Activated CD8-positive, alpha-beta memory T cell treated with anti-CD3 and anti-CD28 coated beads, Interleukin-2, amount 10 ng/mL, durations not matched to agents 7 days and 5 days (primary cell): ENCODE measurements at regions not wholly inside any gene's neighbourhood (a gene's known extent, or its start where the extent isn't known, plus 50 kb on each side); places are given as distances from the start of the nearest gene placed in this dataset.
"Not testable (repeated sequence)": the region's sequence is repeated elsewhere in the genome, so short reads cannot be mapped to it uniquely, and the experiment has no call there.

Experiments
- ATAC-seq: fragments of 150-1000 bp; cut with Tn5 transposase; one replicate; pipeline ENCODE4 v1.10.0; 2021; ENCODE audit warnings: moderate library complexity
- CTCF ChIA-PET: fragments of 350-600 bp; sonication (Branson Sonifier 250); formaldehyde crosslinking; loops from one replicate; lab custom pipeline; 2021; ENCODE audit warnings: antibody characterized with exemption; lab: Charles Lee
- DNase-seq: peaks from one replicate; pipeline ENCODE4 v3.0.0-alpha.2; 2020
- H3K27ac Mint-ChIP-seq: one replicate; pipeline ENCODE4 v1.8.0; 2021; ENCODE audit warnings: mild to moderate bottlenecking, mixed read lengths
- H3K27me3 Mint-ChIP-seq: one replicate; pipeline ENCODE4 v1.8.0; 2021; ENCODE audit warnings: mixed read lengths
- H3K36me3 Mint-ChIP-seq: one replicate; pipeline ENCODE4 v1.8.0; 2021; ENCODE audit warnings: mild to moderate bottlenecking, mixed read lengths
- H3K4me1 Mint-ChIP-seq: one replicate; pipeline ENCODE4 v1.8.0; 2021; ENCODE audit warnings: mixed read lengths
- H3K4me3 Mint-ChIP-seq: one replicate; pipeline ENCODE4 v1.8.0; 2021; ENCODE audit warnings: mild to moderate bottlenecking, moderate library complexity, mixed read lengths
- H3K9me3 Mint-ChIP-seq: one replicate; pipeline ENCODE4 v1.8.0; 2022; ENCODE audit warnings: low read depth, mixed read lengths

GRCh38 chrX:66876776-66877175 is 237.9 kb upstream of the EDA2R start:
- CTCF ChIA-PET: no interaction called here
- Mint-ChIP-seq H3K4me3 (no peak overlapping the region), H3K4me1 (no peaks in the 10 kb centered on the region), H3K27ac (no peak overlapping the region), H3K36me3 (no peaks in the 10 kb centered on the region), H3K27me3 (no peaks in the 10 kb centered on the region), H3K9me3 (no peaks in the 10 kb centered on the region)
- ATAC-seq: no peak
- DNase-seq: no peak

DNA sequence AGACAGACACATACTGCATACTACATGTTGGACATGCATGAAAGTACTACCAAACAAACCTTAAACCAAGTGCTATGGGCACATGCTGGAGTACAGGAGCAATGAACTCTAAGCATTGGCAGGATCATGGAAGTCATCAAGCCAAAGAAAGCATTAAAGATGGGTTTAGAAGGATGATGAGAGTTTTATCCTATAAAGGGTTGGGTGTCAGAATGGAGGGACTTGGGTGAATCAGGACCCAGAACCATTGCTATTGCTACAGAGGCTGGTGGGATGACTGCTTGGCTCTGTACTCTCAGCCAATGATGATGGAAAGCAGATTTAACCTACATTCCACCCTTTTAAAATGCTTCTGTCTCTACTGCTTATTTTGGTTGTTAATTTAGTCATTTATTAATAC is 233.9 kb upstream of the EDA2R start:
- H3K9me3 Mint-ChIP-seq: no peaks in the 10 kb centered on the region
- ATAC-seq: no peak
- no peaks in the 10 kb centered on the region for H3K27me3 Mint-ChIP-seq
- DNase-seq: no peak
- no peaks in the 10 kb centered on the region for H3K36me3 Mint-ChIP-seq
- CTCF ChIA-PET: no interaction called here
- H3K27ac Mint-ChIP-seq: no peak overlapping the region
- H3K4me1 Mint-ChIP-seq: no peaks in the 10 kb centered on the region
- H3K4me3 Mint-ChIP-seq: no peak overlapping the region

GRCh38 chrX:66863721-66864120 is 224.8 kb upstream of the EDA2R start:
- Mint-ChIP-seq H3K27me3 (no peaks in the 10 kb centered on the region), H3K9me3 (no peaks in the 10 kb centered on the region), H3K4me1 (no peaks in the 10 kb centered on the region), H3K4me3 (no peak overlapping the region), H3K27ac (no peak overlapping the region), H3K36me3 (no peaks in the 10 kb centered on the region)
- ATAC-seq (no peak), DNase-seq (no peak)
- CTCF ChIA-PET: no interaction called here

DNA sequence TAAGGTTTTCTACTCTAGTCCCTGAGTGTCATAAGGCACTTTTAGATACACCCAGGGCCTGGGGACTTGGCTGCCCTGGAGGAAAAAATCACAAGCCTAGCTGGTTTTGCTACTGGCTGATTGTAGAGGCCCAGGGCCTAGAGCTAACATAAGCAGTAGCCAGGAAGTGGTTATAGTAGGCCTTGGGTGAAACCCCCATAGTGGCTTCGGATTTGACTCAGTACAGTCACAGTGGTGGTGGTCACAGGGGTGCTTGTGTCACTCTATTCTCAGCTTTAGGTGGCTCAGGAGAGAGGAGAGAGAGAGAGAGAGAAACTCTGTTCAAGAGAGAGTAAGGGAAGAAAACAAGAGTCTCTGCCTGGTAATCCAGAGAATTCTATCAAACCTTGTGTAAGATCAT is 194.5 kb upstream of the EDA2R start:
- no peak overlapping the region for H3K4me3 Mint-ChIP-seq
- H3K36me3 Mint-ChIP-seq: no peaks in the 10 kb centered on the region
- no peak overlapping the region for H3K27ac Mint-ChIP-seq
- CTCF ChIA-PET: no interaction called here
- ATAC-seq (peak; percentile 27), DNase-seq (peak; percentile 42)
- H3K27me3 Mint-ChIP-seq: no peaks in the 10 kb centered on the region
- H3K4me1 Mint-ChIP-seq: no peaks in the 10 kb centered on the region
- H3K9me3 Mint-ChIP-seq: no peaks in the 10 kb centered on the region

DNA sequence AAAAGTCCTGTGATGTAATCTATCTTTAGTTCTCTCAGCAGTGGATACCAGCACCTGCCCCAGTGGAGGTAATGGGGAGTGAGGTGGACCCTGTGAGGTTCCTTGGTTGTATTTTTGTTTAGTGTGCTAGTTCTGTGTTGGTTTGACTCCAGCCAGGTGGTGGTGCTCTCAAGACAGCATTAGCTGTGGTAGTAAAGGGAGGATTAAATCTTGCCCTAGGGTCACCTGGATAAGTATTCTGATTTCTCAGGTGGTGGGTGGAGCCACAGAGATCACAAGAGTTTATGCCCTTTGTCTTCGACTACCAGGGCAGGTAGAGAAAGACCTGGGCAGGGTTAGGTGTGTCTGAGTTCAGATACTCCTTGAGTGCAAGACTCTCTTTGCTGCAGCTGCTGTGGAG is 176.3 kb upstream of the EDA2R start:
- CTCF ChIA-PET: no interaction called here
- Mint-ChIP-seq H3K27ac (no peak overlapping the region), H3K4me3 (no peak overlapping the region), H3K36me3 (no peaks in the 10 kb centered on the region), H3K9me3 (peaks cover 2% of the 10 kb centered on the region), H3K4me1 (no peaks in the 10 kb centered on the region), H3K27me3 (no peaks in the 10 kb centered on the region)
- ATAC-seq (no peak), DNase-seq (no peak)

DNA sequence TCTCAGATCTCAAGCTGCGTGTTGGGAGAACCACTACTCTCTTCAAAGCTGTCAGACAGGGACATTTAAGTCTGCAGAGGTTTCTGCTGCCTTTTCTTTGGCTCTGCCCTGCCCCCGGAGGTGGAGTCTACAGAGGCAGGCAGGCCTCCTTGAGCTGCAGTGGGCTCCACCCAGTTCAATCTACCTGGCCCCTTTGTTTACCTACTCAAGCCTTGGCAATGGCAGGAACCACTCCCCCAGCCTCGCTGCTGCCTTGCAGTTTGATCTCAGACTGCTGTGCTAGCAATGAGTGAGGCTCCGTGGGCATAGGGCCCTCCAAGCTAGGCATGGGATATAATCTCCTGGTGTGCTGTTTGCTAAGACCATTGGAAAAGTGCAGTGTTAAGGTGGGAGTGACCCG is 155.6 kb upstream of the EDA2R start:
- H3K9me3 Mint-ChIP-seq, H3K27ac Mint-ChIP-seq, DNase-seq, H3K4me3 Mint-ChIP-seq, H3K36me3 Mint-ChIP-seq, H3K4me1 Mint-ChIP-seq, CTCF ChIA-PET, H3K27me3 Mint-ChIP-seq, ATAC-seq: not testable (repeated sequence)

GRCh38 chrX:66766318-66766717 is 127.4 kb upstream of the EDA2R start:
- no peak for ATAC-seq
- Mint-ChIP-seq H3K9me3 (no peaks in the 10 kb centered on the region), H3K4me1 (no peaks in the 10 kb centered on the region), H3K27ac (no peak overlapping the region), H3K4me3 (no peak overlapping the region), H3K27me3 (no peaks in the 10 kb centered on the region), H3K36me3 (no peaks in the 10 kb centered on the region)
- CTCF ChIA-PET: no interaction called here
- no peak for DNase-seq

GRCh38 chrX:66760651-66761050 is 121.8 kb upstream of the EDA2R start:
- no peak overlapping the region for H3K4me3 Mint-ChIP-seq
- H3K27ac Mint-ChIP-seq: no peak overlapping the region
- no peaks in the 10 kb centered on the region for H3K36me3 Mint-ChIP-seq
- DNase-seq (no peak), ATAC-seq (no peak)
- CTCF ChIA-PET: no interaction called here
- no peaks in the 10 kb centered on the region for H3K4me1 Mint-ChIP-seq
- no peaks in the 10 kb centered on the region for H3K9me3 Mint-ChIP-seq
- no peaks in the 10 kb centered on the region for H3K27me3 Mint-ChIP-seq

GRCh38 chrX:66756717-66757116 is 117.8 kb upstream of the EDA2R start:
- Mint-ChIP-seq H3K36me3 (no peaks in the 10 kb centered on the region), H3K4me3 (no peak overlapping the region), H3K27ac (no peak overlapping the region), H3K9me3 (no peaks in the 10 kb centered on the region), H3K27me3 (no peaks in the 10 kb centered on the region), H3K4me1 (no peaks in the 10 kb centered on the region)
- CTCF ChIA-PET: no interaction called here
- ATAC-seq (no peak), DNase-seq (no peak)

DNA sequence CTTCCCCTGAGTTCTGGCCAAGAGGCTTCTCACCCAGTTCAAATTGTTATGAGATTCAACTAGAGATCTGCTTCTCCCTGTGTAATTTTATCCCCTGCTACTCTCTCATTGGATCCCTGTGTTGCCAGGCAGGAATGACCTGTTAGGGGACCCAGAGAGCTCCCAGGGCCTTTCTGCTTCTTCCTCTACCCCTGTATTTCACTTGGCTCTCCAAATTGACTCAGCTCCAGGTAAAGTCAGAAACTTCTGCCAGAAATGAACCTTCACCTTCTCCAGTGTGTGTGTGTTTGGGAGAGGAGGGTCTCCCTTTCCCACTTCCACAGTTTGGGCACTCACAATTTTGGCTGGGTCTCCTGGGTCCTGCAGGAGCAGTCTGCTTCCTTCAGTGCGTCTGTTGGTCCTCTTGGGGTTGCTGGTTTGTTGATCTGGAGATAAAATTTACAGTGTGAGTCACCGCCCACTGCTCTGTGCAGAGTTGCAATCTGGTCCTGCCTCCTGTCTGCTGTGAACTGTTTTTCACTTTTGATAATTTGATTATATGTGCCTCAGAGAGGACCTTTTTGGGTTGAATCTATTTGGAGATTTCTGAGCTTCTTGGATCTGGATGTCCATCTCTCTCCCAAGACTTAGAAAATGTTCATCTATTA is 112.4 kb upstream of the EDA2R start:
- no peak overlapping the region for H3K27ac Mint-ChIP-seq
- no peaks in the 10 kb centered on the region for H3K4me1 Mint-ChIP-seq
- no peak for ATAC-seq
- no peaks in the 10 kb centered on the region for H3K27me3 Mint-ChIP-seq
- no peaks in the 10 kb centered on the region for H3K36me3 Mint-ChIP-seq
- DNase-seq: no peak
- no peak overlapping the region for H3K4me3 Mint-ChIP-seq
- CTCF ChIA-PET: no interaction called here
- H3K9me3 Mint-ChIP-seq: peaks cover 2% of the 10 kb centered on the region

GRCh38 chrX:66744519-66744918 is 105.6 kb upstream of the EDA2R start:
- CTCF ChIA-PET, ATAC-seq, H3K9me3 Mint-ChIP-seq, H3K27me3 Mint-ChIP-seq, H3K27ac Mint-ChIP-seq, H3K36me3 Mint-ChIP-seq, H3K4me1 Mint-ChIP-seq, H3K4me3 Mint-ChIP-seq, DNase-seq: not testable (repeated sequence)

- Mint-ChIP-seq H3K27me3 (no peaks in the 10 kb centered on the region), H3K9me3 (no peaks in the 10 kb centered on the region), H3K36me3 (no peaks in the 10 kb centered on the region), H3K4me3 (no peak overlapping the region), H3K4me1 (peaks cover 6% of the 10 kb centered on the region), H3K27ac (no peak overlapping the region)
- CTCF ChIA-PET: interaction anchor here (0.6 to 1.6 kb wide), 5 partner anchors 523 to 1156 kb away, joined by 3 to 5 read pairs (median 5); no protein-coding TSS in a partner anchor
- ATAC-seq: peak; percentile 55
- no peak for DNase-seq
Observed at GRCh38 chrX:66731398-66731797, 92.5 kb upstream of the EDA2R start.

DNA sequence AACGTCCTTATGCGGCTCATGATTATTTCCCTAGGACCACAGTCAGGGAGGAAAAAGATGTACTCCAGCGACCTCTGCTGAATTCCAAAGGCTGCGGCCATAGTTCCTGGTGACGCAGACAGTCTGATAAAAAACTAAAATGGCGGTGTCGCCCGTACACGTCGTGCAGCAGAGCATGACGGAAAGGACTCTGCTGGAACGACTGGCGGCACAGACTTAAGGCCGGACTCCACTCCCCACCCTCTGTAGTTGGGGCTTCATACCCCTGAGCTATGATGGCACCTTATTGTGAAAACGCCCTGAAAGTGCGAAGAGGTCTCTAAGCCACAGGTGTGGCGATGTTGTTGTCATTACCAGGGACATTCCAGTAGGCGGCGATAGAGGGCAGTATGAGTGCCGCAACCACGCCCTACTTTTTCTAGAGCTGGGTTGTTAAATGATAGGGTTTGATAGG is 90.0 kb upstream of the EDA2R start:
- H3K27me3 Mint-ChIP-seq: no peaks in the 10 kb centered on the region
- H3K27ac Mint-ChIP-seq: peak overlapping the region; percentile 80

GRCh38 chrX:66717926-66718325 is 79.0 kb upstream of the EDA2R start:
- DNase-seq (no peak), ATAC-seq (no peak)
- Mint-ChIP-seq H3K36me3 (no peaks in the 10 kb centered on the region), H3K27ac (no peak overlapping the region), H3K4me3 (no peak overlapping the region), H3K4me1 (no peaks in the 10 kb centered on the region), H3K27me3 (peaks cover 2% of the 10 kb centered on the region), H3K9me3 (no peaks in the 10 kb centered on the region)
- CTCF ChIA-PET: no interaction called here

More for the DNA sequence above, 90.0 kb upstream of the EDA2R start:
- DNase-seq (peak; percentile 57), ATAC-seq (peak; percentile 80)
- Mint-ChIP-seq H3K9me3 (peaks cover 2% of the 10 kb centered on the region), H3K4me1 (peaks cover 6% of the 10 kb centered on the region), H3K36me3 (no peaks in the 10 kb centered on the region), H3K4me3 (peak overlapping the region; percentile 90)
- CTCF ChIA-PET: interaction anchor here (0.7 to 1.9 kb wide), 4 partner anchors 34 to 1147 kb away, joined by 3 to 7 read pairs (median 4); no protein-coding TSS in a partner anchor
